ENCODE measurements at regions not wholly inside any gene's neighbourhood (a gene's known extent, or its start where the extent isn't known, plus 50 kb on each side); places are given as distances from the start of the nearest gene placed in this dataset.

- no peak for TF ChIP-seq POLR2A (IDR thresholded peaks at IDR 0.05)
- TF ChIP-seq, protein P1, sequence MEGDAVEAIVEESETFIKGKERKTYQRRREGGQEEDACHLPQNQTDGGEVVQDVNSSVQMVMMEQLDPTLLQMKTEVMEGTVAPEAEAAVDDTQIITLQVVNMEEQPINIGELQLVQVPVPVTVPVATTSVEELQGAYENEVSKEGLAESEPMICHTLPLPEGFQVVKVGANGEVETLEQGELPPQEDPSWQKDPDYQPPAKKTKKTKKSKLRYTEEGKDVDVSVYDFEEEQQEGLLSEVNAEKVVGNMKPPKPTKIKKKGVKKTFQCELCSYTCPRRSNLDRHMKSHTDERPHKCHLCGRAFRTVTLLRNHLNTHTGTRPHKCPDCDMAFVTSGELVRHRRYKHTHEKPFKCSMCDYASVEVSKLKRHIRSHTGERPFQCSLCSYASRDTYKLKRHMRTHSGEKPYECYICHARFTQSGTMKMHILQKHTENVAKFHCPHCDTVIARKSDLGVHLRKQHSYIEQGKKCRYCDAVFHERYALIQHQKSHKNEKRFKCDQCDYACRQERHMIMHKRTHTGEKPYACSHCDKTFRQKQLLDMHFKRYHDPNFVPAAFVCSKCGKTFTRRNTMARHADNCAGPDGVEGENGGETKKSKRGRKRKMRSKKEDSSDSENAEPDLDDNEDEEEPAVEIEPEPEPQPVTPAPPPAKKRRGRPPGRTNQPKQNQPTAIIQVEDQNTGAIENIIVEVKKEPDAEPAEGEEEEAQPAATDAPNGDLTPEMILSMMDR (IDR thresholded peaks at IDR 0.05), result no peak
These were observed 246.0 kb downstream of the PMP22 start for GRCh38 chr17:15019158-15019557.

Measured in right lobe of liver (tissue), 4 donors.